Breast epithelium (tissue), 3 donors: ENCODE measurements at regions not wholly inside any gene's neighbourhood (a gene's known extent, or its start where the extent isn't known, plus 50 kb on each side); places are given as distances from the start of the nearest gene placed in this dataset.

Experiments used
- CTCF ChIP-seq, 3 donors: fragments of 450-650 bp; IDR thresholded peaks; one replicate each; pipeline ENCODE4 v1.5.1; 2016 to 2017; ENCODE audit warnings: antibody characterized with exemption in 3 of 3, mild to moderate bottlenecking in 3 of 3, moderate library complexity in 3 of 3
- POLR2A ChIP-seq: fragments of 450-650 bp; IDR thresholded peaks from one replicate; pipeline ENCODE4 v1.6.1; 2016; ENCODE audit warnings: antibody characterized with exemption, mild to moderate bottlenecking, moderate library complexity
- POLR2AphosphoS5 ChIP-seq, 3 donors: sonication (generic); formaldehyde crosslinking; IDR thresholded peaks; one replicate each; pipeline ENCODE4 v1.6.1; 2017; ENCODE audit warnings: antibody characterized with exemption in 3 of 3

GRCh38 chr16:73217654-73218053 lies 169.7 kb upstream of the ZFHX3 start:
- TF ChIP-seq CTCF (IDR thresholded peaks at IDR 0.05), result no peak
- no peak for TF ChIP-seq POLR2A
- TF ChIP-seq POLR2AphosphoS5 (IDR thresholded peaks at IDR 0.05), result no peak
